NCI-H187 (cell line): ENCODE measurements at regions not wholly inside any gene's neighbourhood (a gene's known extent, or its start where the extent isn't known, plus 50 kb on each side); places are given as distances from the start of the nearest gene placed in this dataset.
A peak's percentile ranks its signal among the peaks of the same experiment; 100 is the strongest.
"Not testable (repeated sequence)": the region's sequence is repeated elsewhere in the genome, so short reads cannot be mapped to it uniquely, and the experiment has no call there.

Source experiments
- DNase-seq, 2 experiments: peaks; one replicate each; lab custom pipeline; 2025; lab: John Stamatoyannopoulos, UW

GRCh38 chr2:67290451-67291290 is 106.5 kb upstream of the ETAA1 start:
- DNase-seq, result no peak

- DNase-seq, result no peak
Measured at GRCh38 chr2:67294218-67294617, 102.9 kb upstream of the ETAA1 start.

- no peak for DNase-seq
Measured at GRCh38 chr2:67295406-67295805, 101.7 kb upstream of the ETAA1 start.

GRCh38 chr2:67295851-67296250 is 101.3 kb upstream of the ETAA1 start:
- no peak for DNase-seq

GRCh38 chr2:67304300-67304890 is 92.7 kb upstream of the ETAA1 start:
- DNase-seq, result no peak

- no peak for DNase-seq
Measured at GRCh38 chr2:67309281-67309680, 87.9 kb upstream of the ETAA1 start.

- no peak for DNase-seq
Measured at GRCh38 chr2:67311536-67311935, 85.6 kb upstream of the ETAA1 start.

GRCh38 chr2:67312871-67313270 is 84.3 kb upstream of the ETAA1 start:
- no peak for DNase-seq

GRCh38 chr2:67313536-67313935 is 83.6 kb upstream of the ETAA1 start:
- DNase-seq, result no peak

GRCh38 chr2:67318031-67318430 is 79.1 kb upstream of the ETAA1 start:
- no peak for DNase-seq

- no peak for DNase-seq
Measured at GRCh38 chr2:67318563-67318962, 78.6 kb upstream of the ETAA1 start.

GRCh38 chr2:67318993-67319481 is 78.1 kb upstream of the ETAA1 start:
- no peak for DNase-seq

- no peak for DNase-seq
Measured at GRCh38 chr2:67320861-67321587, 76.1 kb upstream of the ETAA1 start.

GRCh38 chr2:67321588-67321903 is 75.6 kb upstream of the ETAA1 start:
- no peak for DNase-seq

- peak; percentile 6 to 18 for DNase-seq
Measured at GRCh38 chr2:67322353-67323001, 74.7 kb upstream of the ETAA1 start.

GRCh38 chr2:67323209-67323991 is 73.7 kb upstream of the ETAA1 start:
- no peak for DNase-seq

GRCh38 chr2:67329513-67329912 is 67.6 kb upstream of the ETAA1 start:
- DNase-seq, result no peak

GRCh38 chr2:67329951-67330350 is 67.2 kb upstream of the ETAA1 start:
- DNase-seq, result no peak

GRCh38 chr2:67331419-67332086 is 65.6 kb upstream of the ETAA1 start:
- DNase-seq, result not testable (repeated sequence)

- no peak for DNase-seq
Measured at GRCh38 chr2:67337903-67338302, 59.2 kb upstream of the ETAA1 start.

- DNase-seq, result no peak
Measured at GRCh38 chr2:67338601-67339233, 58.4 kb upstream of the ETAA1 start.
